ENCODE measurements at regions not wholly inside any gene's neighbourhood (a gene's known extent, or its start where the extent isn't known, plus 50 kb on each side); places are given as distances from the start of the nearest gene placed in this dataset.
A peak's percentile ranks its signal among the peaks of the same experiment; 100 is the strongest.

- no peaks in the 10 kb centered on the region for H3K36me3 ChIP-seq (ENCODE audit: control insufficient read depth, insufficient read depth, low read length)
- H2AK5ac ChIP-seq (ENCODE audit: low read depth, low read length): no peak overlapping the region
- H2BK5ac ChIP-seq (ENCODE audit: low read depth, low read length, poor library complexity, severe bottlenecking): no peak overlapping the region
- no peak overlapping the region for H2AK9ac ChIP-seq (replicated peaks; ENCODE audit: low read depth, low read length, poor library complexity)
- H3K56ac ChIP-seq (ENCODE audit: extremely low read depth, insufficient read depth, low read length): no peak overlapping the region
- no peak overlapping the region for H3K9ac ChIP-seq (ENCODE audit: low read depth, low read length)
- no peaks in the 10 kb centered on the region for H3K9me1 ChIP-seq (ENCODE audit: insufficient read depth, low read length)
- H3K23ac ChIP-seq (ENCODE audit: low read depth, low read length): no peak overlapping the region
- in situ Hi-C loops (cut with MboI; ENCODE audit: low sequenced_read_pairs) (no loop called here), intact Hi-C loops (cut with micrococcal nuclease) (no loop called here), dilution Hi-C loops (cut with HindIII; ENCODE audit: low sequenced_read_pairs, unreplicated experiment) (no loop called here)
- no peak overlapping the region for H4K91ac ChIP-seq (ENCODE audit: insufficient read depth, low read depth, low read length)
- H2BK120ac ChIP-seq (ENCODE audit: low read depth, low read length): no peak overlapping the region
- H3K14ac ChIP-seq (replicated peaks; ENCODE audit: low read depth, low read length): no peak overlapping the region
- H3K4me2 ChIP-seq (ENCODE audit: low read depth, low read length): no peak overlapping the region
- ATAC-seq (ENCODE audit: low read depth) (no peak), DNase-seq (no peak)
- H2BK15ac ChIP-seq (ENCODE audit: low read depth, low read length): no peak overlapping the region
- 55% methylated on average over 5 of the region's 12 CpGs; no CpG with 5 or more reads in 1 of the 2 experiments for WGBS, 2 experiments (ENCODE audit: extremely low coverage in 2 of 2, insufficient read length in 1 of 2)
- H3K9me3 ChIP-seq (ENCODE audit: control insufficient read depth, insufficient read depth, low read length): peaks cover 2% of the 10 kb centered on the region
- H3K4me1 ChIP-seq (ENCODE audit: control insufficient read depth, insufficient read depth, low read length): no peaks in the 10 kb centered on the region
- no peak overlapping the region for H3K18ac ChIP-seq (ENCODE audit: low read depth, low read length)
- H3K4me3 ChIP-seq (ENCODE audit: insufficient read depth, low read depth, low read length): no peak overlapping the region
- peak overlapping the region; percentile 33 for H2AFZ ChIP-seq (replicated peaks; ENCODE audit: low read length, poor library complexity)
- CTCF ChIA-PET: no interaction called here
- H3K79me1 ChIP-seq (ENCODE audit: low read depth in 1 of 2, low read length in 2 of 2): no peaks in the 10 kb centered on the region
- TF ChIP-seq RCOR1 (IDR thresholded peaks at IDR 0.05; ENCODE audit: insufficient replicate concordance, low read length): no peak
- TF ChIP-seq CHD1 (IDR thresholded peaks at IDR 0.05; ENCODE audit: low read depth, low read length): no peak
- no peak for TF ChIP-seq USF2 (IDR thresholded peaks at IDR 0.05; ENCODE audit: low read depth, low read length)
- no peak for TF ChIP-seq MAZ (IDR thresholded peaks at IDR 0.05; ENCODE audit: borderline replicate concordance, low read depth, low read length)
- TF ChIP-seq SMC3 (IDR thresholded peaks at IDR 0.05; ENCODE audit: low read depth, low read length): no peak
- TF ChIP-seq MXI1 (IDR thresholded peaks at IDR 0.05; ENCODE audit: borderline replicate concordance, low read depth, low read length): no peak
- H3K27me3 ChIP-seq (ENCODE audit: control insufficient read depth, insufficient read depth, low read length): peaks cover 5% of the 10 kb centered on the region
- POLR2A ChIA-PET (ENCODE audit: unreplicated experiment): no interaction called here
- no peak overlapping the region for H4K5ac ChIP-seq (ENCODE audit: low read depth, low read length)
- no peaks in the 10 kb centered on the region for H4K20me1 ChIP-seq (ENCODE audit: insufficient read depth, low read length)
- no peak overlapping the region for H3K27ac ChIP-seq (ENCODE audit: insufficient read depth, low read length)
- no peak overlapping the region for H2BK20ac ChIP-seq (ENCODE audit: low read depth, low read length)
- no peak overlapping the region for H4K8ac ChIP-seq (ENCODE audit: low read depth in 2 of 2, low read length in 2 of 2)
- no peak overlapping the region for H3K4ac ChIP-seq (ENCODE audit: low read depth, low read length)
- BruUV-seq (replicated peaks): no TSS peak
Observed at GRCh38 chr18:76667603-76668002, 154.8 kb upstream of the ZNF236 start.

All from IMR-90 (cell line).